Immature natural killer cell (primary cell): ENCODE measurements at regions not wholly inside any gene's neighbourhood (a gene's known extent, or its start where the extent isn't known, plus 50 kb on each side); places are given as distances from the start of the nearest gene placed in this dataset.
"Not testable (repeated sequence)": the region's sequence is repeated elsewhere in the genome, so short reads cannot be mapped to it uniquely, and the experiment has no call there.

Experiments used
- DNase-seq, 3 donors: peaks; one replicate each; pipeline ENCODE4 v3.0.0; 2022; ENCODE audit warnings: mixed read lengths in 1 of 3
- H3K27ac Mint-ChIP-seq, 6 donors: one replicate each; pipeline ENCODE4 v1.8.0; 2020; ENCODE audit warnings: mixed read lengths in 6 of 6, mild to moderate bottlenecking in 5 of 6, inconsistent platforms in 4 of 6, moderate library complexity in 3 of 6
- H3K27me3 Mint-ChIP-seq, 3 donors: one replicate each; pipeline ENCODE4 v1.8.0; 2020 to 2021; ENCODE audit warnings: low read depth in 3 of 3, mild to moderate bottlenecking in 3 of 3, mixed read lengths in 3 of 3, moderate library complexity in 3 of 3, inconsistent platforms in 1 of 3
- H3K36me3 Mint-ChIP-seq, 3 donors: one replicate each; pipeline ENCODE4 v1.8.0; 2020; ENCODE audit warnings: mixed read lengths in 3 of 3, inconsistent platforms in 2 of 3, mild to moderate bottlenecking in 2 of 3
- H3K4me1 Mint-ChIP-seq, 2 donors: one replicate each; pipeline ENCODE4 v1.8.0; 2020; ENCODE audit warnings: inconsistent platforms in 2 of 2, mild to moderate bottlenecking in 2 of 2, mixed read lengths in 2 of 2, moderate library complexity in 1 of 2
- H3K4me3 Mint-ChIP-seq, 5 donors: one replicate each; pipeline ENCODE4 v1.8.0; 2020; ENCODE audit warnings: mild to moderate bottlenecking in 5 of 5, mixed read lengths in 5 of 5, inconsistent platforms in 3 of 5, moderate library complexity in 3 of 5
- H3K9me3 Mint-ChIP-seq, 6 donors: one replicate each; pipeline ENCODE4 v1.8.0; 2020; ENCODE audit warnings: mild to moderate bottlenecking in 6 of 6, mixed read lengths in 6 of 6, inconsistent platforms in 4 of 6, moderate library complexity in 3 of 6

GRCh38 chr16:21348815-21349214 lies 70.7 kb upstream of the CRYM start:
- not testable (repeated sequence) for DNase-seq, H3K27ac Mint-ChIP-seq, H3K36me3 Mint-ChIP-seq, H3K9me3 Mint-ChIP-seq, H3K27me3 Mint-ChIP-seq, H3K4me3 Mint-ChIP-seq, H3K4me1 Mint-ChIP-seq

DNA sequence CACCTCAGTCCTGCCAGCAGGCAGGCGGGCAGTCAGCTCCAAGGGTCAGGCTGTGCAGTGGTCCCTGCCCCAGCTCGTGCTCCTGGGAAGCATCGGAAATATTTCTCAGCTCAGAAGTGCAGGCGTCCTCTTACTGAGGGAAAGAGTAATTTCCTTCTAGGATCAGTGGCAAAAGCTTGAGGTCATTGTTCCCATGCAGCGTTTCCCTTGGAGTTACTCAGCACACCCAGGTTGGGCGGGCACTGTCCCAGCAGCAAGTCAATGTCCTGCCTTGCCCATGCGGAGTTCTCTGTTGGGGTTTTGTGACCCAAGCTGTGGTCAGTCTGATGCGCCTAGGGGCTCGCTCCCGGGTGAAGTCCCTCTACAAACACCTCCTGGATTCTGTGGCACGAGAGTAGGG lies 69.4 kb upstream of the CRYM start:
- not testable (repeated sequence) for H3K4me3 Mint-ChIP-seq, H3K4me1 Mint-ChIP-seq, DNase-seq, H3K27ac Mint-ChIP-seq, H3K27me3 Mint-ChIP-seq, H3K36me3 Mint-ChIP-seq, H3K9me3 Mint-ChIP-seq

GRCh38 chr16:21346756-21347491 lies 68.8 kb upstream of the CRYM start:
- not testable (repeated sequence) for H3K27ac Mint-ChIP-seq, DNase-seq, H3K4me3 Mint-ChIP-seq, H3K27me3 Mint-ChIP-seq, H3K4me1 Mint-ChIP-seq, H3K9me3 Mint-ChIP-seq, H3K36me3 Mint-ChIP-seq

DNA sequence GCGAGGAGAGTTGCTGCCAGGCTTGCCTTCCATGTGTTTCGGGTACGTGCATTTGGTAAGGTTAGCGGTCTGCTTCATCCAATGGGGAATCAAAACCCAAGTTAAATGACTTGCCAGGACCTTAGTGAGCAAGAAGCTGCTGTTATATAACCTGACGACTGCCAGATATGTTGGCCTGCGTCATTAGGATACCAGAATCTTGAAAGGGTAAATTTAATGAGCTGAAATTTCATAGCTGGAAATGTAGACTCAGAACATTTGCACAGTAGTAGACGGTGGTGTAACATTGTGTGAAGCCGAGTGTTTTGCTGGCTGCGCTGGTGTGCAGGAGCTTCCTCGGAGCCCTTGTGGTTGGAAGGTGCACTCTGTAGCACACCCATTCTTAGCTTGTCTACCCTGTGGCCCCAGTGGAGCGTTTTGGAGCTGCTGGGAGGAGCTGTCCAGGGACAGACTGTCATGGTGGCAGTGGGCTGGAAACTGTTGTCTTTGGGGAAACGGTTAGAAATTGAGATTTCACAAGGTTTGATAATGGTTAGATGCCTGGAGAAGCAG lies 66.3 kb upstream of the CRYM start:
- H3K9me3 Mint-ChIP-seq, H3K36me3 Mint-ChIP-seq, H3K27me3 Mint-ChIP-seq, DNase-seq, H3K27ac Mint-ChIP-seq, H3K4me3 Mint-ChIP-seq, H3K4me1 Mint-ChIP-seq: not testable (repeated sequence)

GRCh38 chr16:21341101-21341500 lies 63.0 kb upstream of the CRYM start:
- H3K27ac Mint-ChIP-seq, result no peak overlapping the region
- no peaks in the 10 kb centered on the region for H3K4me1 Mint-ChIP-seq
- H3K4me3 Mint-ChIP-seq, result no peak overlapping the region
- H3K9me3 Mint-ChIP-seq, result no peaks in the 10 kb centered on the region
- DNase-seq, result no peak
- H3K27me3 Mint-ChIP-seq, result peaks cover 0 to 8% (median 4%) of the 10 kb centered on the region in 3 donors
- no peaks in the 10 kb centered on the region for H3K36me3 Mint-ChIP-seq

DNA sequence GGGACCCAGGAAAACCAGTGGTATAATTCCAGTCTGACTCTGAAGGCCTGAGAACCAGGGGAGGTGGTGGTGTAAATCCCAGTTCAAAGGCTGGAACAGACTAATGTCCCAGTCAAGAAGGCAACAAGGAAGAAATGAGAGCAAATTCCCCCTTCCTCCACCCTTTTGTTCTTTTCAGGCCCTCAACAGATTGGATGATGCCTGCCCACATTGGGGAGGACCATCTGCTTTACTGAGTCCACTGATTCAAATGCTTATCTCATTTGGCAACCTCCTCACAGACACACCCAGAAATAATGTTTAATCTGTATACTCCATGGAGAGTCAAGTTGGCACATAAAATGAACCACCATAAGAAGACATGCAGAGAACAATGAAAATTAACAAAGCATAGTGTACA lies 61.9 kb upstream of the CRYM start:
- no peak overlapping the region for H3K27ac Mint-ChIP-seq
- H3K4me3 Mint-ChIP-seq, result no peak overlapping the region
- H3K36me3 Mint-ChIP-seq, result no peaks in the 10 kb centered on the region
- H3K4me1 Mint-ChIP-seq, result no peaks in the 10 kb centered on the region
- no peaks in the 10 kb centered on the region for H3K9me3 Mint-ChIP-seq
- H3K27me3 Mint-ChIP-seq, result peaks cover 0 to 8% (median 4%) of the 10 kb centered on the region in 3 donors
- DNase-seq, result no peak

- H3K4me3 Mint-ChIP-seq, result no peak overlapping the region
- no peak overlapping the region for H3K27ac Mint-ChIP-seq
- peaks cover 0 to 8% (median under 1%) of the 10 kb centered on the region in 3 donors for H3K27me3 Mint-ChIP-seq
- no peaks in the 10 kb centered on the region for H3K9me3 Mint-ChIP-seq
- H3K36me3 Mint-ChIP-seq, result no peaks in the 10 kb centered on the region
- no peak for DNase-seq
- no peaks in the 10 kb centered on the region for H3K4me1 Mint-ChIP-seq
Measured at GRCh38 chr16:21339269-21339641, 61.2 kb upstream of the CRYM start.

DNA sequence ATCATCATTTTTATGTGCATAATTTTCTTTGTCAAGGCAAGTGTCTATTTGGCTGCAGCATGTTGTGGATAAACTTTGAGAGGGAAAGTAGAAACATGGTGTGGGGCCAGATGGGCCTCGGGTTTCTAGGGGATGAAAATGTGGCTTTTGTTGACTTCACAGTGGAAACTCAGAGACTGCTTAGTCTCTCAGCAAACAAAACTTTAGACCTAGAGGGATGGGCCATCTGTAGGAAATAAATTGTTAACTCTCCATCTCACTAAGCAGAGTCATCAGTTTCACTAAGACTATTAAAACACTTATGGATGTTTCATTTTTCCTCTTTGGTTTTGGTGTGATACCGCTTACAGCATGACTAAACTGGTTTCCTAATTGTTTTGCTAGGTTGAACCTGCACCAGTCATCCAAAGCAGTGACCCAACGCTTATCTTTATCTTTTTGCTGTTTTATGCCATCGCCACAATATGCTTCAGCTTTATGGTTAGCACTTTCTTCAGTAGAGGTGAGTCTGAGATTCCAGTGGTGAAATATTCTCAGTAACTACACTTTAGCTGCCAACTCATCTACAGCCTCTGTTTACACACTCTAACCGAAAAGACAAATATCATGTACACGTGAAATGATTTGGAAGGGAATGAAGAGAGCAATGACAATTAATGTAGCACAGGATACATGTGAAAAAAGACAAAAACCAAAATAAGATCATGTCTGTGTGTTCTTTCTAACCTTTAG lies 60.6 kb upstream of the CRYM start:
- H3K4me3 Mint-ChIP-seq, result no peak overlapping the region
- H3K9me3 Mint-ChIP-seq, result no peaks in the 10 kb centered on the region
- H3K4me1 Mint-ChIP-seq, result no peaks in the 10 kb centered on the region
- H3K27ac Mint-ChIP-seq, result no peak overlapping the region
- peaks cover 0 to 10% (median 3%) of the 10 kb centered on the region in 3 donors for H3K27me3 Mint-ChIP-seq
- H3K36me3 Mint-ChIP-seq, result no peaks in the 10 kb centered on the region
- DNase-seq, result no peak

DNA sequence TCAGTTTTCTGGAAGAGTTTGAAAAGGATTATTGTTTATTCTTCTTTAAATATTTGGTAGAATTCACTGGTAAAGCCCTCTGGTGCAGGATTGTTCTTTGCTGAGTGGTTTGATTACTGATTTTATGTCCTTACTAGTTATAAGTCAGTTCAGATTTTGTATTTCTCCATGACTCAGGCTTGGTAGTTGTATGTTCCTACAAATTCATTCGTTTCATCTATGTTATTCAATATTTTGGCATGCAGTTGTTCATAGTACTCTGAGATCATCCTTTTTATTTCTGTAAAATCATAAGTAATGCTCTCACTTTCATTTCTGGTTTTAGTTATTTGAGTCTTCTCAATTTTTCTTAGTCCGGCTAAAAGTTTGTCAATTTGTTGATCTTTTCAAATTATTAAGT lies 58.1 kb upstream of the CRYM start:
- Mint-ChIP-seq H3K36me3 (no peaks in the 10 kb centered on the region), H3K9me3 (no peaks in the 10 kb centered on the region), H3K4me3 (no peak overlapping the region), H3K27me3 (peaks cover 3 to 11% (median 7%) of the 10 kb centered on the region in 3 donors), H3K4me1 (no peaks in the 10 kb centered on the region), H3K27ac (no peak overlapping the region)
- DNase-seq, result no peak

DNA sequence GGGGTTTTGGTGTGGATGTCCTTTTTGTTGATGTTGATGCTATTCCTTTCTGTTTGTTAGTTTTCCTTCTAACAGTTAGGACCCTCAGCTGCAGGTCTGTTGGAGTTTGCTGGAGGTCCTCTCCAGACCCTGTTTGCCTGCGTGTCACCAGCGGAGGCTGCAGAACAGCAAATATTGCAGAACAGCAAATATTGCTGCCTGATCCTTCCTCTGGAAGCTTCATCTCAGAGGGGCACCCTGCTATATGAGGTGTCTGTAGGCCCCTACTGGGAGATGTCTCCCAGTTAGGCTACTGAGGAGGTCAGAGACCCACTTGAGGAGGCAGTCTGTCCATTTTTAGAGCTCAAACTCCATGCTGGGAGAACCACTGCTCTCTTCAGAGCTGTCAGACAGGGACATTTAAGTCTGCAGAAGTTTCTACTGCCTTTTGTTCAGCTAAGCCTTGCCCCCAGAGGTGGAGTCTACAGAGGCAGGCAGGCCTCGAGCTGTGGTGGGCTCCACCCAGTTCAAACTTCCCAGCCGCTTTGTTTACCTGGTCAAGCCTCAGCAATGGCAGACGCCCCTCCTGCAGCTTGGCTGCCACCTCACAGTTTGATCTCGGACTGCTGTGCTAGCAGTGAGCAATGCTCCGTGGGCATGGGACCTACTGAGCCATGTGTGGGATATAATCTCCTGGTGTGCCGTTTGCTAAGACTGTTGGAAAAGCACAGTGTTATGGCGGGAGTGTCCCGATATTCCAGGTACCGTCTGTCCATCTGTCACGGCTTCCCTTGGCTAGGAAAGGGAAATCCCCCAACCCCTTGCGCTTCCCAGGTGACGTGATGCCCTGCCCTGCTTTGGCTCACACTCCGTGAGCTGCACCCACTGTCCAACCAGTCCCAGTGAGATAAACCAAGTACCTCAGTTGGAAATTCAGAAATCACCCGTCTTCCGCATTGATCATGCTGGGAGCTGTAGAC lies 56.4 kb upstream of the CRYM start:
- not testable (repeated sequence) for H3K27ac Mint-ChIP-seq, H3K4me3 Mint-ChIP-seq, H3K36me3 Mint-ChIP-seq, H3K4me1 Mint-ChIP-seq, DNase-seq, H3K9me3 Mint-ChIP-seq
- peaks cover 3 to 11% (median 7%) of the 10 kb centered on the region in 3 donors for H3K27me3 Mint-ChIP-seq

- H3K4me1 Mint-ChIP-seq, H3K36me3 Mint-ChIP-seq, H3K9me3 Mint-ChIP-seq: not testable (repeated sequence)
Measured at GRCh38 chr16:21333683-21334082, 55.6 kb upstream of the CRYM start.

More at GRCh38 chr16:21333683-21334082, 55.6 kb upstream of the CRYM start:
- peaks cover 3 to 16% (median 7%) of the 10 kb centered on the region in 3 donors for H3K27me3 Mint-ChIP-seq
- not testable (repeated sequence) for H3K4me3 Mint-ChIP-seq, H3K27ac Mint-ChIP-seq, DNase-seq
